Loucy (cell line): ENCODE measurements at regions not wholly inside any gene's neighbourhood (a gene's known extent, or its start where the extent isn't known, plus 50 kb on each side); places are given as distances from the start of the nearest gene placed in this dataset.

Experiments
- H2AFZ ChIP-seq: fragments of 200-600 bp; sonication (generic); 2 replicates; pipeline ENCODE4 v1.6.0; 2016; ENCODE audit warnings: antibody characterized with exemption, mild to moderate bottlenecking, low read length, moderate library complexity
- H3F3A ChIP-seq: fragments of 200-600 bp; 2 replicates; pipeline ENCODE4 v1.6.0; 2016; ENCODE audit warnings: antibody characterized with exemption, low read depth, mild to moderate bottlenecking
- H3K27me3 ChIP-seq: fragments of 200-600 bp; sonication (generic); 2 replicates; pipeline ENCODE4 v1.6.1; 2014; ENCODE audit warnings: low read length, mild to moderate bottlenecking; ENCODE audit not compliant: insufficient read depth, poor library complexity, severe bottlenecking
- H3K36me3 ChIP-seq: fragments of 200-600 bp; sonication (generic); 2 replicates; pipeline ENCODE4 v1.6.1; 2016; ENCODE audit warnings: low read length; ENCODE audit not compliant: insufficient read depth
- H3K4me1 ChIP-seq: fragments of 200-600 bp; sonication (generic); 2 replicates; pipeline ENCODE4 v1.5.1; 2014; ENCODE audit warnings: low read length, mild to moderate bottlenecking; ENCODE audit not compliant: insufficient read depth, poor library complexity, severe bottlenecking
- H3K4me2 ChIP-seq: fragments of 200-600 bp; sonication (generic); 2 replicates; pipeline ENCODE4 v1.6.0; 2014; ENCODE audit warnings: antibody characterized with exemption, low read length, low read depth, mild to moderate bottlenecking; ENCODE audit not compliant: poor library complexity, severe bottlenecking
- H3K4me3 ChIP-seq: fragments of 200-600 bp; sonication (generic); 2 replicates; pipeline ENCODE4 v1.5.1; 2014; ENCODE audit warnings: low read length, mild to moderate bottlenecking, mixed read lengths; ENCODE audit not compliant: poor library complexity, severe bottlenecking
- H3K79me2 ChIP-seq: fragments of 200-600 bp; sonication (generic); 2 replicates; pipeline ENCODE4 v1.6.1; 2014; ENCODE audit warnings: low read length; ENCODE audit not compliant: insufficient read depth
- H3K9ac ChIP-seq: fragments of 200-600 bp; sonication (generic); 2 replicates; pipeline ENCODE4 v1.6.0; 2014; ENCODE audit warnings: mild to moderate bottlenecking, low read depth, low read length, moderate library complexity; ENCODE audit not compliant: poor library complexity, severe bottlenecking
- H3K9me2 ChIP-seq: fragments of 200-600 bp; sonication (generic); replicated peaks from 2 replicates; pipeline ENCODE4 v1.6.1; 2016; ENCODE audit warnings: low read depth, low read length, mixed read lengths
- H3K9me3 ChIP-seq: fragments of 200-600 bp; sonication (generic); 2 replicates; pipeline ENCODE4 v1.6.1; 2014; ENCODE audit warnings: mild to moderate bottlenecking, antibody characterized with exemption, low read length, low read depth; ENCODE audit not compliant: insufficient read depth
- H4K20me1 ChIP-seq: fragments of 200-600 bp; sonication (generic); 2 replicates; pipeline ENCODE4 v1.6.0; 2014; ENCODE audit warnings: antibody characterized with exemption, low read length, mild to moderate bottlenecking; ENCODE audit not compliant: insufficient read depth, poor library complexity, severe bottlenecking
- CTCF ChIP-seq: fragments of 200-600 bp; sonication (generic); conservative IDR thresholded peaks from 2 replicates; pipeline ENCODE4 v1.5.1; 2014; ENCODE audit warnings: mild to moderate bottlenecking, antibody characterized with exemption, low read length
- EZH2phosphoT487 ChIP-seq: fragments of 200-600 bp; IDR thresholded peaks from 2 replicates; pipeline ENCODE4 v1.6.1; 2018; ENCODE audit warnings: antibody characterized with exemption, mild to moderate bottlenecking, moderate library complexity, borderline replicate concordance

DNA sequence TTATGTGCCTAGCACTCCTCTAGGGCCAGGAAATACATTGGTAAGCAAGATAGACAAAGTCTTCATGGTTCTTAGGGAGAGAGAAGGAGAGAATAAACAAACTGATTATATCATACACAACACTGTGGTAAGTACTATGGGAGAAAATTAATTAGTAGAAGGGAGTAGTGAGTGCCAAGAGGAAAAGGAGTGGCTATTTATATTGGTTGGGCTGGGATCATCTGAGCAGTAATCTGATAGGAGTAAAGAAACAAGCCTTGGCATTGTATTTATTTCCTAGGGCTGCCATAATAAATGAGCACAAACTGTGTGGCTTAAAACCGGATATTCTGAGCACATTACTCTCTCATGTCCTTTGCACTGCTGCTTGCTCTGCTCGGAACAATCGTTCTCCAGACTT is 158.1 kb upstream of the PHF14 start:
- H3K9me3 ChIP-seq: no peaks in the 10 kb centered on the region
- peaks cover 11% of the 10 kb centered on the region for H3K4me1 ChIP-seq
- H3K27me3 ChIP-seq: no peaks in the 10 kb centered on the region
- H3K9ac ChIP-seq: no peak overlapping the region
- H3K4me3 ChIP-seq: no peak overlapping the region
- no peaks in the 10 kb centered on the region for H3K36me3 ChIP-seq
- H4K20me1 ChIP-seq: no peaks in the 10 kb centered on the region
- H2AFZ ChIP-seq: no peak overlapping the region
- no peaks in the 10 kb centered on the region for H3K9me2 ChIP-seq
- no peak overlapping the region for H3K4me2 ChIP-seq
- H3K79me2 ChIP-seq: no peaks in the 10 kb centered on the region
- H3F3A ChIP-seq: no peaks in the 10 kb centered on the region
- TF ChIP-seq EZH2phosphoT487: no peak
- no peak for TF ChIP-seq CTCF

GRCh38 chr7:10821156-10821555 is 152.5 kb upstream of the PHF14 start:
- H3K79me2 ChIP-seq: no peaks in the 10 kb centered on the region
- no peaks in the 10 kb centered on the region for H3F3A ChIP-seq
- H3K27me3 ChIP-seq: no peaks in the 10 kb centered on the region
- no peak for TF ChIP-seq CTCF
- TF ChIP-seq EZH2phosphoT487: no peak
- peaks cover 11% of the 10 kb centered on the region for H3K4me1 ChIP-seq
- no peak overlapping the region for H2AFZ ChIP-seq
- no peaks in the 10 kb centered on the region for H3K9me2 ChIP-seq
- no peak overlapping the region for H3K9ac ChIP-seq
- no peaks in the 10 kb centered on the region for H4K20me1 ChIP-seq
- no peaks in the 10 kb centered on the region for H3K36me3 ChIP-seq
- no peak overlapping the region for H3K4me3 ChIP-seq
- H3K4me2 ChIP-seq: no peak overlapping the region
- H3K9me3 ChIP-seq: no peaks in the 10 kb centered on the region

- H2AFZ ChIP-seq: no peak overlapping the region
- H3K4me2 ChIP-seq: no peak overlapping the region
- peaks cover under 1% of the 10 kb centered on the region for H3K4me1 ChIP-seq
- no peaks in the 10 kb centered on the region for H3K27me3 ChIP-seq
- no peak overlapping the region for H3K4me3 ChIP-seq
- no peaks in the 10 kb centered on the region for H3K9me3 ChIP-seq
- no peak overlapping the region for H3K9ac ChIP-seq
- no peaks in the 10 kb centered on the region for H3K36me3 ChIP-seq
- H3F3A ChIP-seq: no peaks in the 10 kb centered on the region
- no peak for TF ChIP-seq EZH2phosphoT487
- TF ChIP-seq CTCF: no peak
- H4K20me1 ChIP-seq: no peaks in the 10 kb centered on the region
- H3K9me2 ChIP-seq: no peaks in the 10 kb centered on the region
- H3K79me2 ChIP-seq: no peaks in the 10 kb centered on the region
Measured at GRCh38 chr7:10824154-10824553, 149.5 kb upstream of the PHF14 start.
